Uterus (tissue), 3 donors: ENCODE measurements at regions not wholly inside any gene's neighbourhood (a gene's known extent, or its start where the extent isn't known, plus 50 kb on each side); places are given as distances from the start of the nearest gene placed in this dataset.

Experiments used
- DNase-seq, 2 donors: peaks; one replicate each; pipeline ENCODE4 v3.0.0-alpha.2; 2019 to 2020
- H3K27ac ChIP-seq, 2 donors: fragments of 200-600 bp; sonication (generic); 1 replicate in 1 of 2; 2 replicates in 1 of 2; pipeline ENCODE4 v1.5.1; 2016 to 2018
- H3K27me3 ChIP-seq, 2 donors: fragments of 200-600 bp; sonication (generic); one replicate each; pipeline ENCODE4 v1.5.1; 2018 to 2019; ENCODE audit warnings: control low read depth in 1 of 2
- H3K36me3 ChIP-seq, 2 donors: fragments of 200-600 bp; sonication (generic); one replicate each; pipeline ENCODE4 v1.5.1; 2019; ENCODE audit warnings: control low read depth in 1 of 2
- H3K4me1 ChIP-seq, 2 donors: fragments of 200-600 bp; sonication (generic); one replicate each; pipeline ENCODE4 v1.5.1; 2018 to 2019; ENCODE audit warnings: control low read depth in 1 of 2
- H3K4me3 ChIP-seq, 2 donors: fragments of 200-600 bp; sonication (generic); 1 replicate in 1 of 2; 2 replicates in 1 of 2; pipeline ENCODE4 v1.5.1; 2018 to 2019; ENCODE audit warnings: mild to moderate bottlenecking in 1 of 2
- H3K9me3 ChIP-seq, 2 donors: fragments of 200-600 bp; sonication (generic); one replicate each; pipeline ENCODE4 v1.5.1; 2019; ENCODE audit warnings: control low read depth in 1 of 2
- CTCF ChIP-seq, 4 experiments: fragments of 200-600 bp in 2 of 4; fragments of 450-650 bp in 2 of 4; sonication (generic) in 2 of 4; IDR thresholded peaks; one replicate each; pipeline ENCODE4 v1.5.1; 2016 to 2019; ENCODE audit warnings: antibody characterized with exemption in 4 of 4, mild to moderate bottlenecking in 2 of 4, moderate library complexity in 1 of 4
- POLR2A ChIP-seq, 2 donors: fragments of 450-650 bp; IDR thresholded peaks; one replicate each; pipeline ENCODE4 v1.6.1; 2016; ENCODE audit warnings: antibody characterized with exemption in 2 of 2, mild to moderate bottlenecking in 1 of 2, moderate library complexity in 1 of 2
- intact Hi-C: fragments of 100-400 bp; cut with DNase I; formaldehyde crosslinking; loops from one replicate; pipeline ENCODE4 v1.15.1; 2023; ENCODE audit warnings: low total_unique reads
- donor health status: DM: yes; HTN: yes; CAD: no.

GRCh38 chr12:127900386-127900785 is 366.6 kb upstream of the TMEM132C start:
- intact Hi-C loops = no loop called here
- no peaks in the 10 kb centered on the region for H3K4me1 ChIP-seq
- H3K27ac ChIP-seq = no peak overlapping the region
- H3K36me3 ChIP-seq = no peaks in the 10 kb centered on the region
- DNase-seq = no peak
- H3K27me3 ChIP-seq = no peaks in the 10 kb centered on the region
- no peaks in the 10 kb centered on the region for H3K9me3 ChIP-seq
- H3K4me3 ChIP-seq = no peak overlapping the region
- TF ChIP-seq POLR2A (IDR thresholded peaks at IDR 0.05) (no peak), CTCF (IDR thresholded peaks at IDR 0.05) (no peak)

- no peak overlapping the region for H3K4me3 ChIP-seq
Measured at GRCh38 chr12:127903146-127903545, 363.8 kb upstream of the TMEM132C start.

GRCh38 chr12:127909041-127909440 is 357.9 kb upstream of the TMEM132C start:
- intact Hi-C loops = no loop called here
- DNase-seq = no peak

More at GRCh38 chr12:127903146-127903545, 363.8 kb upstream of the TMEM132C start:
- H3K4me1 ChIP-seq = no peaks in the 10 kb centered on the region
- H3K9me3 ChIP-seq = no peaks in the 10 kb centered on the region
- DNase-seq = no peak
- H3K36me3 ChIP-seq = no peaks in the 10 kb centered on the region
- TF ChIP-seq POLR2A (IDR thresholded peaks at IDR 0.05) = no peak
- no peak for TF ChIP-seq CTCF (IDR thresholded peaks at IDR 0.05)
- no peak overlapping the region for H3K27ac ChIP-seq
- intact Hi-C loops = no loop called here
- no peaks in the 10 kb centered on the region for H3K27me3 ChIP-seq

GRCh38 chr12:127911291-127911690 is 355.7 kb upstream of the TMEM132C start:
- no peaks in the 10 kb centered on the region for H3K9me3 ChIP-seq
- no peaks in the 10 kb centered on the region for H3K4me1 ChIP-seq
- H3K27ac ChIP-seq = no peak overlapping the region
- TF ChIP-seq POLR2A (IDR thresholded peaks at IDR 0.05) (no peak), CTCF (IDR thresholded peaks at IDR 0.05) (no peak)
- intact Hi-C loops = no loop called here
- no peaks in the 10 kb centered on the region for H3K27me3 ChIP-seq
- H3K36me3 ChIP-seq = no peaks in the 10 kb centered on the region
- no peak overlapping the region for H3K4me3 ChIP-seq
- DNase-seq = no peak

More at GRCh38 chr12:127909041-127909440, 357.9 kb upstream of the TMEM132C start:
- Histone ChIP-seq H3K27ac (no peak overlapping the region), H3K4me1 (no peaks in the 10 kb centered on the region), H3K4me3 (no peak overlapping the region), H3K36me3 (no peaks in the 10 kb centered on the region), H3K27me3 (no peaks in the 10 kb centered on the region), H3K9me3 (no peaks in the 10 kb centered on the region)
- no peak for TF ChIP-seq POLR2A (IDR thresholded peaks at IDR 0.05)
- no peak for TF ChIP-seq CTCF (IDR thresholded peaks at IDR 0.05)

- DNase-seq = no peak
- H3K4me1 ChIP-seq = no peaks in the 10 kb centered on the region
- intact Hi-C loops = no loop called here
- H3K36me3 ChIP-seq = no peaks in the 10 kb centered on the region
- no peak overlapping the region for H3K4me3 ChIP-seq
- TF ChIP-seq CTCF (IDR thresholded peaks at IDR 0.05) (no peak), POLR2A (IDR thresholded peaks at IDR 0.05) (no peak)
- H3K9me3 ChIP-seq = no peaks in the 10 kb centered on the region
- no peak overlapping the region for H3K27ac ChIP-seq
- H3K27me3 ChIP-seq = no peaks in the 10 kb centered on the region
Measured at GRCh38 chr12:127912035-127912665, 354.8 kb upstream of the TMEM132C start.
